ENCODE measurements at regions not wholly inside any gene's neighbourhood (a gene's known extent, or its start where the extent isn't known, plus 50 kb on each side); places are given as distances from the start of the nearest gene placed in this dataset.

- no peak for DNase-seq (ENCODE audit: low read depth)
- TF ChIP-seq, protein P1, sequence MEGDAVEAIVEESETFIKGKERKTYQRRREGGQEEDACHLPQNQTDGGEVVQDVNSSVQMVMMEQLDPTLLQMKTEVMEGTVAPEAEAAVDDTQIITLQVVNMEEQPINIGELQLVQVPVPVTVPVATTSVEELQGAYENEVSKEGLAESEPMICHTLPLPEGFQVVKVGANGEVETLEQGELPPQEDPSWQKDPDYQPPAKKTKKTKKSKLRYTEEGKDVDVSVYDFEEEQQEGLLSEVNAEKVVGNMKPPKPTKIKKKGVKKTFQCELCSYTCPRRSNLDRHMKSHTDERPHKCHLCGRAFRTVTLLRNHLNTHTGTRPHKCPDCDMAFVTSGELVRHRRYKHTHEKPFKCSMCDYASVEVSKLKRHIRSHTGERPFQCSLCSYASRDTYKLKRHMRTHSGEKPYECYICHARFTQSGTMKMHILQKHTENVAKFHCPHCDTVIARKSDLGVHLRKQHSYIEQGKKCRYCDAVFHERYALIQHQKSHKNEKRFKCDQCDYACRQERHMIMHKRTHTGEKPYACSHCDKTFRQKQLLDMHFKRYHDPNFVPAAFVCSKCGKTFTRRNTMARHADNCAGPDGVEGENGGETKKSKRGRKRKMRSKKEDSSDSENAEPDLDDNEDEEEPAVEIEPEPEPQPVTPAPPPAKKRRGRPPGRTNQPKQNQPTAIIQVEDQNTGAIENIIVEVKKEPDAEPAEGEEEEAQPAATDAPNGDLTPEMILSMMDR (conservative IDR thresholded peaks at IDR 0.05; ENCODE audit: low read depth, low read length) = no peak
- no peak overlapping the region for H3K4me3 ChIP-seq (ENCODE audit: low read length)
These were observed 99.8 kb downstream of the SPRY1 start for GRCh38 chr4:123496421-123496820.

- TF ChIP-seq, protein P1 (conservative IDR thresholded peaks at IDR 0.05; ENCODE audit: low read depth, low read length) = no peak
- no peak for DNase-seq (ENCODE audit: low read depth)
- H3K4me3 ChIP-seq (ENCODE audit: low read length) = no peak overlapping the region
These were observed 100.7 kb downstream of the SPRY1 start for GRCh38 chr4:123497340-123497739.

DNA sequence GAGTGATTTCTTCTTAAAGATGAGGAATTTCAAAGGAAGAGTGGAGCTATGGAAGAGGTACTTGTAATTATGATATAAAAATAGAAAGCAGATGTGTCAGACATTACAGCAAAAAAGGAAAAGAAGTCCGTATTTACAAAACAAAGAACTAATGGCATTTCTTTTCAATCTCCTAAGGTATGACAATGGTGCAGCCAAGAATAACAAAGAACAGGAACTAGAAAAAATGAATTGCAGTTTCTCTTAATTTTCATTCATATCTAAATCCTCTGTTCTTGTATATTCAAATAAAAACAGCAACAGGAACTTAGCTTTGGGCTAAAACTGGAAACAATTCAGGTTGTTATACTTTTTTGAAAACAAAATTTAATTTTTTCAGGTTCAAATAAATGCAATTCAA lies 105.1 kb downstream of the SPRY1 start:
- TF ChIP-seq, protein P1 (conservative IDR thresholded peaks at IDR 0.05; ENCODE audit: low read depth, low read length) = no peak
- no peak overlapping the region for H3K4me3 ChIP-seq (ENCODE audit: low read length)
- no peak for DNase-seq (ENCODE audit: low read depth)

DNA sequence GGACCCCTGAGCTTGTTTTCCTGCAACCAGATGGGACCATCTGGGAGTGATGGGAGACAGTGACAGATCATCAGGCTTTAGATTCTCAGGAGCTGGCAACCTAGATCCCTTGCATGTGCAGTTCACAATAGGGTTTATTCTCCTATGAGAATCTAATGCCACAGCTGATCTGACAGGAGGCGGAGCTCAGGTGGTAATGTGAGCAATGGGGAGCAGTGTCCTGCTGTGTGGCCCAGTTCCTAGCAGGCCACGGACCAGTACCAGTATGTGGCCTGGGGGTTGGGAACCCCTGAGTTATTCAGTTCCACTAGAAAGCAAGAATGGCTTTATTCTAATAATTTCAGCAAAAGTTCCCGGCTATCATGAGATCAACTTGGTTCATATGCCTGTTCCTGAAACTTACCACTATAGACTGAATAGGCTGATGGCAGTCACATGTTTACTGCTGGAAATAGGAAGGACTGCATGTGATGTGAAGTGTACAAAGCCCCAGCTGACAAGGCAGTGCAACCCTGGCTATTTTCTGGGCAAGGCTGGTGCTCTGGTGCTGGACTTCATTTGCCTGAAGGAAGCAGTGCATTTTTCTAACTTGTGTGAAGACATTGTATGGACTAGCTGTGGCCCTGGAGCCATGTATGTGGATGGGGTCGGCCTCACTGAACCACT lies 107.2 kb downstream of the SPRY1 start:
- no peak overlapping the region for H3K4me3 ChIP-seq (ENCODE audit: low read length)
- TF ChIP-seq, protein P1 (conservative IDR thresholded peaks at IDR 0.05; ENCODE audit: low read depth, low read length) = no peak
- no peak for DNase-seq (ENCODE audit: low read depth)

DNA sequence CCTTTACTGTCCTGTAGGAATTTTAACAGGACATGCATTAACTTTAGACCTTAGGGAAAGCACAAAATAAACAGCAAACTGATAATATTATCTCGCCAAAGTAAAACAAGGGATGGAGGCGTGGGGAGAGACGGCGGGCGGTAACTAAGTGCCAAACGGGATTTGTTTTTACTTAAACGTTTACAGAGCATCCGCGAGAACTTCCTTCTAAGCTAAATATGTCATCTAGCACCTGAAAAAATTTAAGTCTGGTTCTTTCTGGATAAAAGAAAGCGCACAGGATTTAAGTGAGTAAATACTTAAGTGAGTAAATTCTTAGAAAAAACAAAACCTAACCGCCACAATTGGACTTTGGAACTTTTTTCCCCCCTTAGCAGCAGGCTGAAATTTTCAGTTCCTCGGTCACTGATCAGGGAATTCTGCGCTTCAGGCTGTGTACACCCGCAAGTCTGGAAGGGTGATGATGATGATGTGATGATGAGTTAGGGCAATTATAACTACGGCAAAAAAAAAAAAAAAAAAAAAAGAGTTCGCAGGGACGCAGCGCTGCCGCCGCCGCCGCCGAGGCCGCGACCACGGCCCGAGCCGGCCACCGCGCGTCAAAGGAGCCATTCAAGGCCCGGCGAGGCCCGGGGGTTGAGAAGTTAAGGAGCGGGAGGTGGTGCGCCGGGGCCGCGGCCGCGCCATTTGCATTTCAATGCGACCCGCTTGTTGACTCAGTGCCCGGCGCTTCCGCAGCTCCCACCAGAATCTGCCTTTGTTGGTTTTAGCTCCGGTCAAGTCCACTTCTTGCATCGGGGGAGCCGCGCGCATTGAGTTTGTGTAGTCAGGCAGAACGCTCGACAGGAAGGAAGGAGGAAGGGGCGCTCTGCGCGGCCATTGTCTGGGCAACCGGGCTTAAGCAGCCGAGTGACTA lies 108.8 kb downstream of the SPRY1 start:
- peak; percentile 36 for DNase-seq (ENCODE audit: low read depth)
- peak overlapping the region; percentile 71 for H3K4me3 ChIP-seq (ENCODE audit: low read length)
- TF ChIP-seq, protein P1 (conservative IDR thresholded peaks at IDR 0.05; ENCODE audit: low read depth, low read length) = no peak

DNA sequence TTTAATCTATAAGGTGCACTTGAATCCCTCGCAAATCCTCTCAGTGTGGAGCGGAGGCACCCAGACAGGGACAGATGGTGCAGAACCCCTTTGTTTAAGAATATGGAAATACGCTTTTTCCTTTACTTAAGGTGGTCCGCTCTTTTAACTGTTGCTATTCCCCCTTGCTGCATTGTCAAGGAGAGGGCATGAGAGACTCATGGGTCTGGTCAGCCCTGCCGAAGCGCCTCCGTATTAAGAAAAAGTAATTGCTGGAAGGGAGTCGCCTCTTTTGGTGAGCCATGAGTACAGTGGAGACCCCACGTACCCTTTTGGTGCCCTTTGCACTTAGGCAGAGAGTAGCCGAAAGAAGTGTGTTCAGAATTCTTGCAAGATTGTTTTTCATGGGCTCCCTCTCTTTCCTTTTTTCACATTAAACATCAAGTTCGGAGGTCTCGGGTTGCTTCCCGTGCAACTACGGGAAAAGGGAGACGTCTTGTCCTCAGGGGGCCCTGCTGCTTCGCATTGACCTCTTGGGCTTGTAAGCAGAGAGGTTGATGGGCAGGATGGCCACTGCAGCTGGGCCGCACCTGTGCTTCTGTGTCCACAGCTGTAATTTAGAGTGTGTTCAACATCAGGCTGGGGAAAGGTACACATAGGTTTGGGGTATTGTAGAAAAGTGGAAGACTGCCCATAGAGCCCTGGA lies 109.6 kb downstream of the SPRY1 start:
- peak overlapping the region; percentile 71 for H3K4me3 ChIP-seq (ENCODE audit: low read length)
- DNase-seq (ENCODE audit: low read depth) = no peak
- TF ChIP-seq, protein P1 (conservative IDR thresholded peaks at IDR 0.05; ENCODE audit: low read depth, low read length) = no peak
